Panc1 (cell line): ENCODE measurements at regions not wholly inside any gene's neighbourhood (a gene's known extent, or its start where the extent isn't known, plus 50 kb on each side); places are given as distances from the start of the nearest gene placed in this dataset.

Experiments used
- ATAC-seq: fragments of 200-7000 bp; cut with Tn5 transposase; 2 replicates; pipeline ENCODE4 v1.9.1; 2020; ENCODE audit warnings: mild to moderate bottlenecking, moderate library complexity
- BruUV-seq: library from RNA; stranded (reverse); fragments of 400-500 nt; replicated peaks from 2 replicates; lab custom pipeline; 2021; lab: Mats Ljungman, UMichigan
- CTCF ChIA-PET: fragments of 300-600 bp; sonication (Branson Sonifier 250); formaldehyde crosslinking; loops from one replicate; lab custom pipeline; 2022; ENCODE audit warnings: antibody characterized with exemption; lab: Charles Lee
- POLR2A ChIA-PET: fragments of 300-600 bp; sonication (Branson Sonifier 250); formaldehyde crosslinking; loops from one replicate; lab custom pipeline; 2022; ENCODE audit warnings: antibody characterized with exemption; lab: Charles Lee
- DNase-seq: peaks from one replicate; pipeline ENCODE4 v3.0.0-alpha.2; 2010; ENCODE audit warnings: low read depth, low spot score
- H3K27ac ChIP-seq: 2 replicates; pipeline ENCODE4 v1.5.1; 2011; ENCODE audit warnings: mild to moderate bottlenecking, low read length, inconsistent platforms
- H3K27me3 ChIP-seq: fragments of 200-500 bp; sonication (Bioruptor generic); 2 replicates; pipeline ENCODE4 v1.6.0; 2014; ENCODE audit warnings: low read length, inconsistent platforms; ENCODE audit not compliant: control insufficient read depth, insufficient read depth
- H3K36me3 ChIP-seq: fragments of 200-500 bp; sonication (Bioruptor generic); 2 replicates; pipeline ENCODE4 v1.5.1; 2014; ENCODE audit warnings: inconsistent platforms, mild to moderate bottlenecking, low read length, moderate library complexity; ENCODE audit not compliant: control insufficient read depth, insufficient read depth
- H3K4me1 ChIP-seq: 2 replicates; pipeline ENCODE4 v1.5.1; 2011; ENCODE audit warnings: inconsistent platforms, mild to moderate bottlenecking, low read length, moderate library complexity; ENCODE audit not compliant: control insufficient read depth, insufficient read depth
- H3K4me3 ChIP-seq, 2 experiments: 2 replicates each; pipeline ENCODE4 v1.5.1; 2011 to 2012; ENCODE audit warnings: low read depth in 2 of 2, low read length in 2 of 2, mild to moderate bottlenecking in 2 of 2, inconsistent platforms in 1 of 2, moderate library complexity in 1 of 2
- H3K9me3 ChIP-seq: fragments of 200-500 bp; sonication (Bioruptor generic); 2 replicates; pipeline ENCODE4 v1.5.1; 2014; ENCODE audit warnings: low read depth, mild to moderate bottlenecking, inconsistent platforms, low read length, moderate library complexity; ENCODE audit not compliant: control insufficient read depth, insufficient read depth
- POLR2AphosphoS5 ChIP-seq: IDR thresholded peaks from 2 replicates; pipeline ENCODE4 v1.6.1; 2012; ENCODE audit warnings: mild to moderate bottlenecking, low read depth, low read length, moderate library complexity
- SIN3A ChIP-seq: IDR thresholded peaks from 2 replicates; pipeline ENCODE4 v1.6.1; 2012; ENCODE audit warnings: low read depth, mild to moderate bottlenecking, low read length, moderate library complexity, borderline replicate concordance; ENCODE audit not compliant: insufficient read depth
- in situ Hi-C: cut with HindIII; loops from 2 replicates; pipeline ENCODE4 v1.10.0; 2016; ENCODE audit warnings: low sequenced_read_pairs, low pct_unique_long_range_greater_than_20kb
- intact Hi-C: fragments of 100-400 bp; cut with micrococcal nuclease; formaldehyde crosslinking; loops from one replicate; pipeline ENCODE4 v1.10.0; 2022; ENCODE audit not compliant: unreplicated experiment
- TF ChIP-seq, protein P1 (sequence below): fragments of 450-650 bp; IDR thresholded peaks from 2 replicates; pipeline ENCODE4 v1.5.1; 2017; ENCODE audit warnings: mild to moderate bottlenecking
- TF ChIP-seq, protein P2 (sequence below), 2 experiments: IDR thresholded peaks; 2 replicates each; pipeline ENCODE4 v1.6.1; 2011 to 2012; ENCODE audit warnings: low read depth in 2 of 2, control low read depth in 1 of 2, low read length in 1 of 2, mild to moderate bottlenecking in 1 of 2, moderate library complexity in 1 of 2; ENCODE audit not compliant: insufficient read depth in 1 of 2

DNA sequence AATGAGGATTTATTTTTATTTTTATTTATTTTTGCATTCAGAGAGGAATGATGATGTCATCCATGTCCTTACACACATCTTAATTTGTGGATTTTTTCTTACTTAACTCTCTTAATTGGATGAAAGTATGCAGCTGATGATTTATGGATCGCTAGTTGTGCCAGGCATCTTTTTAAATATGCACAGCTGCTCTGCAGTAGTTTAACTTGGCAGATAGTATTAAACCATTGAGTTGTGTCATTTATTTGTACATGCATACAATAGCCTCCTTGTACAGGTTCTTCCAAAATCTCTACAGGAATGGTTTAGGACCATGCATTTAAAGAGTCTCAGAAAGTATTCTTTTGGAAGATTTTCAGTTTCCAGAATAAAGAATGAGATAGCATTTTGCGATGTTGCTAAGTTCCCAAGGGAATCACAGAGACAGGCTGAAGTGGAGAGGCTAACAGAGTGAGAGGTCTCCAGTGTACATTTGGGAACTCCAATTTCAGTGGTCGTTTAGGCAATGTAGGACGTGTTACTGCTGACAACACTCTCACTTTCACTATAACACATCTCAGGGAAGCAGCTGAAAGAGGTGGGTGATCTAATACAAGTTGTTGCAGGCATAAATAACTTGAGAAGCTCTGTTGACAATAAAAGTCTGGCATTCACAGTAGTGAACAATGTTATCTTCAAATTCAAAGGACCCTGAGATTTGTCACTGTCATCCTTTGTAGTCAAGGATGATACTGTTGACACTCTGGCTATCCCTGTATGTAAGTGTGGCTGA is 49.9 kb upstream of the SCRG1 start:
- TF ChIP-seq, protein P1, sequence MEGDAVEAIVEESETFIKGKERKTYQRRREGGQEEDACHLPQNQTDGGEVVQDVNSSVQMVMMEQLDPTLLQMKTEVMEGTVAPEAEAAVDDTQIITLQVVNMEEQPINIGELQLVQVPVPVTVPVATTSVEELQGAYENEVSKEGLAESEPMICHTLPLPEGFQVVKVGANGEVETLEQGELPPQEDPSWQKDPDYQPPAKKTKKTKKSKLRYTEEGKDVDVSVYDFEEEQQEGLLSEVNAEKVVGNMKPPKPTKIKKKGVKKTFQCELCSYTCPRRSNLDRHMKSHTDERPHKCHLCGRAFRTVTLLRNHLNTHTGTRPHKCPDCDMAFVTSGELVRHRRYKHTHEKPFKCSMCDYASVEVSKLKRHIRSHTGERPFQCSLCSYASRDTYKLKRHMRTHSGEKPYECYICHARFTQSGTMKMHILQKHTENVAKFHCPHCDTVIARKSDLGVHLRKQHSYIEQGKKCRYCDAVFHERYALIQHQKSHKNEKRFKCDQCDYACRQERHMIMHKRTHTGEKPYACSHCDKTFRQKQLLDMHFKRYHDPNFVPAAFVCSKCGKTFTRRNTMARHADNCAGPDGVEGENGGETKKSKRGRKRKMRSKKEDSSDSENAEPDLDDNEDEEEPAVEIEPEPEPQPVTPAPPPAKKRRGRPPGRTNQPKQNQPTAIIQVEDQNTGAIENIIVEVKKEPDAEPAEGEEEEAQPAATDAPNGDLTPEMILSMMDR: no peak
- TF ChIP-seq, protein P2, sequence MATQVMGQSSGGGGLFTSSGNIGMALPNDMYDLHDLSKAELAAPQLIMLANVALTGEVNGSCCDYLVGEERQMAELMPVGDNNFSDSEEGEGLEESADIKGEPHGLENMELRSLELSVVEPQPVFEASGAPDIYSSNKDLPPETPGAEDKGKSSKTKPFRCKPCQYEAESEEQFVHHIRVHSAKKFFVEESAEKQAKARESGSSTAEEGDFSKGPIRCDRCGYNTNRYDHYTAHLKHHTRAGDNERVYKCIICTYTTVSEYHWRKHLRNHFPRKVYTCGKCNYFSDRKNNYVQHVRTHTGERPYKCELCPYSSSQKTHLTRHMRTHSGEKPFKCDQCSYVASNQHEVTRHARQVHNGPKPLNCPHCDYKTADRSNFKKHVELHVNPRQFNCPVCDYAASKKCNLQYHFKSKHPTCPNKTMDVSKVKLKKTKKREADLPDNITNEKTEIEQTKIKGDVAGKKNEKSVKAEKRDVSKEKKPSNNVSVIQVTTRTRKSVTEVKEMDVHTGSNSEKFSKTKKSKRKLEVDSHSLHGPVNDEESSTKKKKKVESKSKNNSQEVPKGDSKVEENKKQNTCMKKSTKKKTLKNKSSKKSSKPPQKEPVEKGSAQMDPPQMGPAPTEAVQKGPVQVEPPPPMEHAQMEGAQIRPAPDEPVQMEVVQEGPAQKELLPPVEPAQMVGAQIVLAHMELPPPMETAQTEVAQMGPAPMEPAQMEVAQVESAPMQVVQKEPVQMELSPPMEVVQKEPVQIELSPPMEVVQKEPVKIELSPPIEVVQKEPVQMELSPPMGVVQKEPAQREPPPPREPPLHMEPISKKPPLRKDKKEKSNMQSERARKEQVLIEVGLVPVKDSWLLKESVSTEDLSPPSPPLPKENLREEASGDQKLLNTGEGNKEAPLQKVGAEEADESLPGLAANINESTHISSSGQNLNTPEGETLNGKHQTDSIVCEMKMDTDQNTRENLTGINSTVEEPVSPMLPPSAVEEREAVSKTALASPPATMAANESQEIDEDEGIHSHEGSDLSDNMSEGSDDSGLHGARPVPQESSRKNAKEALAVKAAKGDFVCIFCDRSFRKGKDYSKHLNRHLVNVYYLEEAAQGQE (IDR thresholded peaks at IDR 0.05; ENCODE audit: insufficient read depth in 1 of 2, low read depth in 2 of 2, low read length in 1 of 2): no peak
- no peak for TF ChIP-seq SIN3A
- TF ChIP-seq POLR2AphosphoS5: no peak
- POLR2A ChIA-PET: no interaction called here
- no peak for DNase-seq
- Histone ChIP-seq H3K4me3 (no peak overlapping the region), H3K9me3 (no peaks in the 10 kb centered on the region), H3K36me3 (no peaks in the 10 kb centered on the region), H3K27ac (no peak overlapping the region), H3K27me3 (no peaks in the 10 kb centered on the region), H3K4me1 (no peaks in the 10 kb centered on the region)
- intact Hi-C loops: no loop called here
- CTCF ChIA-PET: no interaction called here
- BruUV-seq: no TSS peak
- ATAC-seq: no peak
- in situ Hi-C loops: no loop called here
